B cell (primary cell): ENCODE measurements at regions not wholly inside any gene's neighbourhood (a gene's known extent, or its start where the extent isn't known, plus 50 kb on each side); places are given as distances from the start of the nearest gene placed in this dataset.

Experiments
- CTCF ChIP-seq: fragments of 200-600 bp; IDR thresholded peaks from one replicate; pipeline ENCODE4 v1.8.0; 2022; ENCODE audit warnings: antibody characterized with exemption, mild to moderate bottlenecking
- EZH2 ChIP-seq: IDR thresholded peaks from 2 replicates; pipeline ENCODE4 v1.6.1; 2012; ENCODE audit warnings: borderline replicate concordance, low read depth, mild to moderate bottlenecking, moderate library complexity, low read length; ENCODE audit not compliant: insufficient read depth, poor library complexity, severe bottlenecking

- TF ChIP-seq CTCF (no peak), EZH2 (no peak)
Observed at GRCh38 chr1:60329651-60330050, 256.1 kb upstream of the C1orf87 start.
